Tibial artery (tissue), 4 donors: ENCODE measurements at regions not wholly inside any gene's neighbourhood (a gene's known extent, or its start where the extent isn't known, plus 50 kb on each side); places are given as distances from the start of the nearest gene placed in this dataset.

ENCODE experiments used
- DNase-seq, 2 donors: peaks; one replicate each; pipeline ENCODE4 v3.0.0-alpha.2; 2019
- H3K27ac ChIP-seq, 2 donors: fragments of 200-600 bp; sonication (generic) in 1 of 2; 1 replicate in 1 of 2; 2 replicates in 1 of 2; pipeline ENCODE4 v1.5.1; 2018 to 2019; ENCODE audit warnings: mild to moderate bottlenecking in 1 of 2
- H3K27me3 ChIP-seq, 2 donors: fragments of 200-600 bp; sonication (generic) in 1 of 2; one replicate each; pipeline versions ENCODE4 v1.5.1 to v1.6.0; 2016 to 2019
- H3K36me3 ChIP-seq, 3 donors: fragments of 200-600 bp; sonication (generic) in 2 of 3; one replicate each; pipeline ENCODE4 v1.5.1; 2016 to 2019; ENCODE audit warnings: mild to moderate bottlenecking in 2 of 3
- H3K4me1 ChIP-seq, 4 donors: fragments of 200-600 bp; sonication (generic) in 2 of 4; 1 replicate in 3 of 4; 2 replicates in 1 of 4; pipeline ENCODE4 v1.5.1; 2016 to 2019
- H3K4me3 ChIP-seq, 2 donors: fragments of 200-600 bp; sonication (generic) in 1 of 2; 1 replicate in 1 of 2; 2 replicates in 1 of 2; pipeline ENCODE4 v1.5.1; 2018 to 2019; ENCODE audit warnings: mild to moderate bottlenecking in 2 of 2
- H3K9me3 ChIP-seq, 3 donors: fragments of 200-600 bp; sonication (generic) in 1 of 3; one replicate each; pipeline ENCODE4 v1.5.1; 2016 to 2019
- intact Hi-C: fragments of 100-400 bp; cut with DNase I; formaldehyde crosslinking; loops from one replicate; pipeline ENCODE4 v1.15.0; 2023; ENCODE audit warnings: low total_unique reads
- TF ChIP-seq, protein P1 (sequence below), 2 experiments: fragments of 200-600 bp in 1 of 2; fragments of 450-650 bp in 1 of 2; IDR thresholded peaks; one replicate each; pipeline ENCODE4 v1.5.1; 2017 to 2019; ENCODE audit warnings: antibody characterized with exemption in 2 of 2, mild to moderate bottlenecking in 1 of 2, moderate library complexity in 1 of 2

DNA sequence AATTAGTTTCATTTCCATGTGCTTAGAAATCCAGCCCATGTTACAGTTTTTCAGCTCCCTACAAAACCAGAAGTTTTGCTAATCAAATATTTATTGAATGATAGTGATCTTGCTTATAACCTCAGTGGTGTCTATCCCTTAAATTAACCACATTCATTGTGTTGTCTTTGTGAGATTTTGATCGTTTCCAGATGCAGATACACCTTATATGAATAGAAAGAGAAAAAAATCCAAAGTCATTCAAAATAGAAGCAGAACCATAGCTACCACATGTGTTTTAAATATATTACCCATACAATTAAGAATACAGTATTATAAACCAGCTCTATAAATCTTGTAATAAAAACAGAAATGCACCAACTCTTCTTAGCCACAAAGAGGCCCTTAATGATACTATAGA is 60.6 kb upstream of the RREB1 start:
- Histone ChIP-seq H3K27ac (no peak overlapping the region), H3K36me3 (no peaks in the 10 kb centered on the region), H3K9me3 (no peaks in the 10 kb centered on the region), H3K27me3 (no peaks in the 10 kb centered on the region), H3K4me1 (peaks cover 0 to 14% (median 11%) of the 10 kb centered on the region in 4 donors), H3K4me3 (no peak overlapping the region)
- intact Hi-C loops: no loop called here
- TF ChIP-seq, protein P1, sequence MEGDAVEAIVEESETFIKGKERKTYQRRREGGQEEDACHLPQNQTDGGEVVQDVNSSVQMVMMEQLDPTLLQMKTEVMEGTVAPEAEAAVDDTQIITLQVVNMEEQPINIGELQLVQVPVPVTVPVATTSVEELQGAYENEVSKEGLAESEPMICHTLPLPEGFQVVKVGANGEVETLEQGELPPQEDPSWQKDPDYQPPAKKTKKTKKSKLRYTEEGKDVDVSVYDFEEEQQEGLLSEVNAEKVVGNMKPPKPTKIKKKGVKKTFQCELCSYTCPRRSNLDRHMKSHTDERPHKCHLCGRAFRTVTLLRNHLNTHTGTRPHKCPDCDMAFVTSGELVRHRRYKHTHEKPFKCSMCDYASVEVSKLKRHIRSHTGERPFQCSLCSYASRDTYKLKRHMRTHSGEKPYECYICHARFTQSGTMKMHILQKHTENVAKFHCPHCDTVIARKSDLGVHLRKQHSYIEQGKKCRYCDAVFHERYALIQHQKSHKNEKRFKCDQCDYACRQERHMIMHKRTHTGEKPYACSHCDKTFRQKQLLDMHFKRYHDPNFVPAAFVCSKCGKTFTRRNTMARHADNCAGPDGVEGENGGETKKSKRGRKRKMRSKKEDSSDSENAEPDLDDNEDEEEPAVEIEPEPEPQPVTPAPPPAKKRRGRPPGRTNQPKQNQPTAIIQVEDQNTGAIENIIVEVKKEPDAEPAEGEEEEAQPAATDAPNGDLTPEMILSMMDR (IDR thresholded peaks at IDR 0.05): no peak
- DNase-seq: no peak

DNA sequence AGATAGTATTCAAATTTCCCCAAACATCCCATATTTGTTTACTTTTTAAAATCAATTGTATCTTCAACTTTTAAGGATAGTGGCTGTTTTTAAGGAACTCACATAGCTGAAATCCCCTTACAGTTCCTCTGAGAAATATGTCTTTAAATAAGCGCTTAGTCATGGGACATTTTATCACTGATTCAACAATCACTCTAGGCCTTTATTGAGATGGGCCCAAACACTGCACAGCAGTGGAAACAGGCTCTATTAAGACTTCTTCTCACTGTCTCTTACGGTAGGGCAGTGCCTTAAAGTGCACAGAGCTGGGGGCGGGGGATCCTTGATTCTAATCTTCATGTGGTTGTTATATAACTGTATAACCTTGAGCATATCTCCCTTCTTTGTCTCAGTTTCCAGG is 59.8 kb upstream of the RREB1 start:
- Histone ChIP-seq H3K36me3 (no peaks in the 10 kb centered on the region), H3K4me3 (no peak overlapping the region), H3K27me3 (no peaks in the 10 kb centered on the region), H3K9me3 (no peaks in the 10 kb centered on the region), H3K27ac (no peak overlapping the region), H3K4me1 (peaks cover 0 to 22% (median 20%) of the 10 kb centered on the region in 4 donors)
- no peak for DNase-seq
- TF ChIP-seq, protein P1 (IDR thresholded peaks at IDR 0.05): no peak
- intact Hi-C loops: no loop called here

DNA sequence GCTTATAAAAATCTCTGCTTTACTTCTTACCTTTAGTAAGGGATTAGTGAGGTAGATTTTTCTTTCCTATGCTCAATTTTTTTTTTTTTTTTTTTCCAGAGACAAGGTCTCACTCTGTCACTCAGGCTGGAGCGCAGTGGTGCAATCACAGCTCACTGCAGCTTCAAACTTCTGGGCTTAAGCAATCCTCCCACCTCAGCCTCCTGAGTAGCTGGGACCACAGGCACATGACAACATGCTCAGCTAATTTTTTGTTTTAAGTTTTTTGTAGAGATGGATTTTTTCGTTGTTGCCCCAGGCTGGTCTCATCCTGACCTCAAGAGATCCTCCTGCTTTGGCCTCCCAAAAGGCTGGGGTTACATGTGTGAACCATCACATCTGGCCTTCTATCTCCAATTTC is 58.9 kb upstream of the RREB1 start:
- no peak for DNase-seq
- intact Hi-C loops: no loop called here
- no peaks in the 10 kb centered on the region for H3K27me3 ChIP-seq
- no peaks in the 10 kb centered on the region for H3K36me3 ChIP-seq
- H3K4me1 ChIP-seq: peaks cover 0 to 23% (median 20%) of the 10 kb centered on the region in 4 donors
- no peak overlapping the region for H3K4me3 ChIP-seq
- H3K9me3 ChIP-seq: no peaks in the 10 kb centered on the region
- TF ChIP-seq, protein P1 (IDR thresholded peaks at IDR 0.05): no peak
- no peak overlapping the region for H3K27ac ChIP-seq

DNA sequence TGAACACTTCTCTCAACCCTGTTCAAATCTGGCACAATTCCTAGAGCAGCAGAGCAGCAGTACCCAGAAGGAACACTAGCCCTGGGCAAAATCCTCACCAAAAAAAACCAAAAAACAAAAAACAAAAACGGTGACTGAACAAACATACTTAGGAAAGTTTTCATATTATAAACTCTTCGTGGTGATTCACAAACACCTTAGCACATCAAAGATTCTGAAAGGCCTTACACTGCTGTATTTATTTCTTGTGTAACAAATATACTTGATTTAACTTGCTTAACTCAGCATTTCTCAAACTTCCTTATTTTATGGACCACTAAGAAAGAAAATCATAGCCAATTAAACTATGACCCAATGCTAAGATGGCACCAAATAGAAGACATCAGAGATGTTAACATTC is 57.8 kb upstream of the RREB1 start:
- H3K27me3 ChIP-seq: no peaks in the 10 kb centered on the region
- H3K27ac ChIP-seq: no peak overlapping the region
- H3K36me3 ChIP-seq: no peaks in the 10 kb centered on the region
- H3K9me3 ChIP-seq: no peaks in the 10 kb centered on the region
- H3K4me1 ChIP-seq: peaks cover 0 to 23% (median 20%) of the 10 kb centered on the region in 4 donors
- intact Hi-C loops: no loop called here
- TF ChIP-seq, protein P1 (IDR thresholded peaks at IDR 0.05): no peak
- no peak overlapping the region for H3K4me3 ChIP-seq
- DNase-seq: no peak

DNA sequence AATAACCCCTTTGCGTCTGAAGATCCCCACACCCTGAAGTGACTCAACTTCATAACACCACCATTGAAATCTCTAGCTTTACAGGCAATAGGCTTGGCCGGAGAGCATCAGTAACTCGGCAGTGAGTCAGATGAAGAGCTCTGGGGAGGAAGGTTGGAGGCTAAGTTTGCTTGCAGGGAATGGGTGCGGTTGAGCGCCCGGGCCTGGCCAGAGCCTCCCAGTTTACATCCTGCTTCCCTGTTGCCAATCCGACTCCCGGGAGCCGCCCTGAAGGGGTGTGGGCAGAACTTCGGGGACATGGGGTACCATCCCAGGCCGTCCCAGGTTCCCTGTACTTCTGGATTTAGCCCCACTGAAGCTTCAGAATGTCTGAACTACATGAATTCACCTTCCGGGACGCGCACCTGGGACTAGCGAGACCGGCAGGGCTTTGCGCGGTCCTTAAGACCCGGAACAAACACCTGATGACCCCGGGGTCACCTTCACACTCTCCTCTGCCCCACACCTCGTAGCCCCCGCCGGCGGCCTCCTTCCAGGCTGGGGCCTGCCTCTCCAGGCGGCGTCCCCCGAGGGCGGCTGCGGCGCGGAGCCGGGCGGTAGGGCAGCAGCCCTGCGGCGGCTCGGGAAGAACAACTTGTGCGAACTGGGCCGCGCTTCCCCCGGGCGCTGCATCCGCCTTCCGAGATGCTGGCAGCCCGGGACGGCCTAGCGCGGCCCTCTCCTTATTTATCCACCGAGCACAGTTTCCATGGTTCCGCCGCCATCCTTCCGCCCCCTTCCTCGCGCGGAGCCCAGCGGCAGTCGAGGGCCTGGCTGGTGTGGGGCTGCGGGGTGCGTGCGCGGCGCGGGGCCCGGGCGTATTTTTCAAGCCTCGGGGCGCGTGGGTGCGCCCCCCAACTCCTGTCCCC is 56.6 kb upstream of the RREB1 start:
- intact Hi-C loops: no loop called here
- Histone ChIP-seq H3K27me3 (no peaks in the 10 kb centered on the region), H3K27ac (peak overlapping the region; percentile 27 to 29), H3K9me3 (no peaks in the 10 kb centered on the region), H3K4me3 (peak overlapping the region; percentile 52 to 62), H3K4me1 (peaks cover 0 to 23% (median 20%) of the 10 kb centered on the region in 4 donors), H3K36me3 (no peaks in the 10 kb centered on the region)
- peak in 1 of 2 donors; percentile 54 for DNase-seq
- TF ChIP-seq, protein P1 (IDR thresholded peaks at IDR 0.05): no peak
